Stimulated activated CD4-positive, alpha-beta T cell treated with anti-CD3 and anti-CD28 coated beads, Interleukin-1b, Interleukin-23, amount 100 ng/mL, for 24 hours (primary cell): ENCODE measurements at regions not wholly inside any gene's neighbourhood (a gene's known extent, or its start where the extent isn't known, plus 50 kb on each side); places are given as distances from the start of the nearest gene placed in this dataset.

ENCODE experiments used
- DNase-seq, 4 experiments: peaks; one replicate each; pipeline ENCODE4 v3.0.0-alpha.2; 2020; ENCODE audit warnings: low read depth in 4 of 4, low spot score in 1 of 4

- DNase-seq, result no peak
Observed at GRCh38 chr6:24987446-24988115, 51.8 kb upstream of the RIPOR2 start.

GRCh38 chr6:24988562-24988961 lies 52.8 kb upstream of the RIPOR2 start:
- no peak for DNase-seq

- no peak for DNase-seq
Observed at GRCh38 chr6:24990236-24990845, 54.6 kb upstream of the RIPOR2 start.

GRCh38 chr6:24990944-24991809 lies 55.4 kb upstream of the RIPOR2 start:
- no peak for DNase-seq

- DNase-seq, result peak; percentile 41 to 60 (median 49)
Observed at GRCh38 chr6:24991810-24992467, 56.2 kb upstream of the RIPOR2 start.

DNA sequence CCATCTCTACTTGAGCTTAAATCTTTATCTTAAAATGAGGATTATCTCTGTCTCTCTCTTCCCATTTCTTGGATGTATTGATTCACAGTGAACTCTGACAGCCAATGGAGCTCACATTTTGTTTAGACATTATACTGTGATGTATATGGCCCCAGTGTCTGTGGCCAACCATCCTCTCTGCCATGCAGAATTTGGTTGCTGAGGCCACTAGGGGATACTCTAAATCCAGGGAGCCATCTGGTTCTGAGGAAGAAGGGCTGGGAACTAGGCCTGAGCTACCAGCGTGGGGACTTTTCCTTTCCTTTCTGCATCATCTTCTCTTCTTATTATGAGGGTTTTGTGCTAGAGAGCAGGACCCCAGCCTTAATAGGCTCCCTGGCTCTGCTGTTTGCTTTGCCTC lies 59.1 kb upstream of the RIPOR2 start:
- DNase-seq, result no peak

- no peak for DNase-seq
Observed at GRCh38 chr6:24995270-24995669, 59.5 kb upstream of the RIPOR2 start.

- no peak for DNase-seq
Observed at GRCh38 chr6:24996269-24996836, 60.6 kb upstream of the RIPOR2 start.

DNA sequence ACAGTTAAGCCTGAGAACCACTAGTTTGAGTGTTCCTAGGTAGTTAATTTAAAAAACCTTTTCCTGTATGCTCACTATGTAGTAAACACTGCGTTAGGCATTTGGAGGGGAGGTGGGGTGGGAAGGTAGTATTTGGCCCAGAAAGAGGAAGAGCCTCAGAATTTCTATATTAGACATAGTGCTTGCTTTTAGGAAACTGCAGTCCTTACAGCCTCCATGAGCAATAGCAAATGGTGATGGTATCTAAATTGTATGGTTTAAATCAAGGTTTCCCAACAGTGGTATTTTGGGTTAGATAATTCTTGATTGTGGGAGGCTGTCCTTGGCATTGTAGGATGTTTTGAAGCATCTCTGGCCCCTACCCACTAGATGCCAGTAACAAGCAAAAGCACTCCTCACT lies 61.5 kb upstream of the RIPOR2 start:
- no peak for DNase-seq

GRCh38 chr6:24997905-24998304 lies 62.1 kb upstream of the RIPOR2 start:
- DNase-seq, result no peak

GRCh38 chr6:25002326-25003091 lies 66.7 kb upstream of the RIPOR2 start:
- no peak for DNase-seq

GRCh38 chr6:25004357-25004756 lies 68.6 kb upstream of the RIPOR2 start:
- DNase-seq, result no peak

- DNase-seq, result no peak
Observed at GRCh38 chr6:25005010-25005409, 69.2 kb upstream of the RIPOR2 start.

DNA sequence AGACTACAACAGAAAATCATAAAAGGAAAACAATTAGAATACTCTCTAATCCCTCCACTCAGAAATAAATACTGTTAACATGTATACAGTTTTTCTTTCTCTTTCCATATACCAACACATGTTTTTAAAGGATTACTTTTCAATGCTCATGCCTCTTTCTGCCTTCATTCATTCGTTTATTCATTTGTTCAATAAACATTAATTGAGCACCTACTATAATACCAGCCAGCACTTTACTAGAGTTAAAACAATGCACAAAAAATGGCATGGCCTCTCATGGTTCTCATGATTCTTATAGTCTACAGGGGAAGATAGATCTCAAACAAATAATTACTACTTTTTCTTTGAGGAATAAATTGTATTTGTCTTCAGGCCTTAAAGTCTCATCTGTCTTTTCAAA lies 70.3 kb upstream of the RIPOR2 start:
- DNase-seq, result no peak

DNA sequence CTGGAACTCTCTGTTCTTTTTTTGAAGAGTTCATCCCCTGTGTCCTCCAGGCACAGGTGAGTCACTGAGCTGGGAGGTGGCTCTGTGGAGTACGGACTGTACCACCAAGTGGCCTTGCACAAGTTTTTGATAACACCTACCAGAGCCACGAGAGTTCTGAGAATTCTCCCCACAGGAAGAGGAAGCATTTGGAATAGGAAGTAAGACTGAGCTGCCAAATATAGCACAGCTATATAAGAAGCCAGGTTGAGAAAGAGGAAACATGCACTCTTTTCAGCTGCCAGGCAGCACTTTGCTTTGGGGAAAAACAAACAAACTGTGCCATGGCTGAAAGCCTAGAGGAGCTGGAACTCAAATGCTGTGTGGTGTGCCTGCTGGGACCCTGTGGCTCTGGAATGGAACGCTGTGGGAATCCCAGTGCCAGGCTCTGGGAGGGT lies 70.8 kb upstream of the RIPOR2 start:
- no peak for DNase-seq

DNA sequence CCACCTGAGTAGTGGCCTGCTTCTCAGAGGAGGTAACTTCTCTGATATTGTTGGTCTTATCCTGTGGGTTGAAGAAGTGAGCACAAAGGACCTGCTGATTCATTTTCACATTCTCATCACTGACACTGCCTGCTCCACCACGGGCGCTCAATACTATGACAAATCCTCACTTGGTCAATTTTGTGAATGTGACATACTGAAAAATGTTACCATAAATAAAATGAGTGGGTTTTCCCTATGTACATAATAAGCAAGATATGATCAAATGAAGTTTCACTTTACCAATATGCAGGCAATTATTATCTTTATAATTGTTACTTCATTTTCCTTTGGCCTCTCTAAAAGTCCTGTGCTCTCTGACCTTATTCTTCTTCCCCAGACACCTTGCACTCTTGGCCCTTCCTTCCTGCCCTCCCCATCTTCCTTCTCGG lies 71.5 kb upstream of the RIPOR2 start:
- peak in 1 of 4 experiments; percentile 36 for DNase-seq

DNA sequence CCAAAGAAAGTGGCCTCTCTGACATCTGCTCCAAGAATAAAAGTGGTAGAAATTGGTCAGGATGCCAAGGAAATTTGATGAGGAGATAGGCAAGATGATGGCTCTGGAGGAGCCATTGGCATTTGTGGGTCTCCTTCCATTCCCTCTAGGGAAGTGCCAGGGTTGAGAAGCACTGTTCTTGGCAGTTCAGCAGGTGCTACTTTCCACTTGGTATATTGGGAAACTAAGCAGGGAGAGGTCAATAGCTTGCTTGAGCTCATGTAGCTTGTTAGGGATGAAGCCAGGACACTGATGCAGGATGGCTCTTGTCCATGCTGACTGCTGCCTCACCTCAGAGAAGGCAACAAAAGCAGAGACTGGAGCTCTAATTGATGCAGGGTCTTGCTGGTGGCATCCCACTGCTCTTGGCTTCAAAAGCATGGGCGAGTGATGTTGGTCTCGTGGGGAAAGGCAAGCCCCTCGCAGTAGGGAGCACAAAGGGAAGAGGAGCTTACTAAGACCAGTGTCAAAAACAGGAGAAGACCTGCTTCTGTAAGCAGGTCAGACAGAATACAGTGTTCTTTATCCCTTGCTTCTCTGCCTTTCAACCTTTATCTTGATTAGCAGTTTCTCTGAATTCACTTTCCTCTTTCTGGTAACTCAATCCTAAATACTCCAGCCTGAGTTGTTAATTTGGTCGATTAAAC lies 73.1 kb upstream of the RIPOR2 start:
- no peak for DNase-seq

- DNase-seq, result no peak
Observed at GRCh38 chr6:25009393-25009710, 73.6 kb upstream of the RIPOR2 start.

DNA sequence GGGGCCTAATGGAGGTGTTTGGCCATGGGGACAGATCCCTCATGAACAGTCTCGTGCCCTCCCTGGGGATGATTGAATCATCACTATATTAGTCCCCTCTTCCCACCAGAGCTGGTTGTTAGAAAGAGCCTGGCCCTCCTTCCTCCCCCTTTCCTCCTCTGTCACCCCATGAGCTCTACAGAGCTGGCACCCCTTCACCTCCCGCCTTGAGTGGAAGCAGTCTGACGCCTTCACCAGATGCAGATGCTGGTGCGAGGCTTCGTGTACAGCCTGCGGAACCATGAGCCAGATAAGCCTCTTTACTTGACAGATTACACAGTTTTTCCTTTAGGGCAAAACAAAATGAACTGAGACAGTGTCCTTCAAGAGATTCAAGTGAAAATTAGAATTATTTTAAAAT lies 74.4 kb upstream of the RIPOR2 start:
- DNase-seq, result no peak
